Stimulated activated CD8-positive, alpha-beta memory T cell treated with anti-CD3 and anti-CD28 coated beads, Interleukin-2, amount 100 ng/mL, for 1 hour (primary cell): ENCODE measurements at regions not wholly inside any gene's neighbourhood (a gene's known extent, or its start where the extent isn't known, plus 50 kb on each side); places are given as distances from the start of the nearest gene placed in this dataset.
A peak's percentile ranks its signal among the peaks of the same experiment; 100 is the strongest.
"Not testable (repeated sequence)": the region's sequence is repeated elsewhere in the genome, so short reads cannot be mapped to it uniquely, and the experiment has no call there.

Experiments used
- DNase-seq, 2 donors: peaks; one replicate each; pipeline ENCODE4 v3.0.0-alpha.2; 2020; ENCODE audit warnings: low read depth in 2 of 2

GRCh38 chr14:40122968-40123648, 690.9 kb upstream of the FBXO33 start:
- DNase-seq, result no peak

GRCh38 chr14:40119765-40120164, 687.5 kb upstream of the FBXO33 start:
- no peak for DNase-seq

GRCh38 chr14:40119321-40119720, 687.1 kb upstream of the FBXO33 start:
- no peak for DNase-seq

- no peak for DNase-seq
These were observed 683.4 kb upstream of the FBXO33 start for GRCh38 chr14:40115583-40115982.

- DNase-seq, result no peak
These were observed 681.4 kb upstream of the FBXO33 start for GRCh38 chr14:40113671-40114070.

GRCh38 chr14:40100544-40101196, 668.4 kb upstream of the FBXO33 start:
- no peak for DNase-seq

GRCh38 chr14:40099316-40099715, 667.1 kb upstream of the FBXO33 start:
- DNase-seq, result no peak

- no peak for DNase-seq
These were observed 666.2 kb upstream of the FBXO33 start for GRCh38 chr14:40098468-40098867.

GRCh38 chr14:40096968-40097367, 664.7 kb upstream of the FBXO33 start:
- no peak for DNase-seq

GRCh38 chr14:40093800-40094199, 661.6 kb upstream of the FBXO33 start:
- no peak for DNase-seq

GRCh38 chr14:40074169-40074568, 641.9 kb upstream of the FBXO33 start:
- peak in 1 of 2 donors; percentile 0 for DNase-seq

GRCh38 chr14:40072175-40072574, 639.9 kb upstream of the FBXO33 start:
- DNase-seq, result no peak

- DNase-seq, result no peak
These were observed 627.0 kb upstream of the FBXO33 start for GRCh38 chr14:40058901-40059897.

- no peak for DNase-seq
These were observed 621.2 kb upstream of the FBXO33 start for GRCh38 chr14:40053416-40053815.

GRCh38 chr14:40028991-40029390, 596.8 kb upstream of the FBXO33 start:
- no peak for DNase-seq

GRCh38 chr14:40025101-40025500, 592.9 kb upstream of the FBXO33 start:
- no peak for DNase-seq

- no peak for DNase-seq
These were observed 578.7 kb upstream of the FBXO33 start for GRCh38 chr14:40010961-40011360.

- no peak for DNase-seq
These were observed 577.5 kb upstream of the FBXO33 start for GRCh38 chr14:40009771-40010170.

GRCh38 chr14:40008345-40008744, 576.1 kb upstream of the FBXO33 start:
- not testable (repeated sequence) for DNase-seq

GRCh38 chr14:40004871-40005500, 572.8 kb upstream of the FBXO33 start:
- no peak for DNase-seq

GRCh38 chr14:40003773-40004172, 571.5 kb upstream of the FBXO33 start:
- DNase-seq, result no peak

GRCh38 chr14:39998854-39999253, 566.6 kb upstream of the FBXO33 start:
- no peak for DNase-seq
